ENCODE measurements at regions not wholly inside any gene's neighbourhood (a gene's known extent, or its start where the extent isn't known, plus 50 kb on each side); places are given as distances from the start of the nearest gene placed in this dataset.

- H2AK5ac ChIP-seq (ENCODE audit: low read depth, low read length) = no peak overlapping the region
- intact Hi-C loops (cut with micrococcal nuclease) (no loop called here), in situ Hi-C loops (cut with MboI; ENCODE audit: low sequenced_read_pairs) (no loop called here), dilution Hi-C loops (cut with HindIII; ENCODE audit: low sequenced_read_pairs, unreplicated experiment) (no loop called here)
- no peak overlapping the region for H3K4ac ChIP-seq (ENCODE audit: low read depth, low read length)
- H3K56ac ChIP-seq (ENCODE audit: extremely low read depth, insufficient read depth, low read length) = no peak overlapping the region
- H2BK5ac ChIP-seq (ENCODE audit: low read depth, low read length, poor library complexity, severe bottlenecking) = no peak overlapping the region
- H3K18ac ChIP-seq (ENCODE audit: low read depth, low read length) = no peak overlapping the region
- DNase-seq = no peak
- no peaks in the 10 kb centered on the region for H3K27me3 ChIP-seq (ENCODE audit: control insufficient read depth, insufficient read depth, low read length)
- TF ChIP-seq MAZ (IDR thresholded peaks at IDR 0.05; ENCODE audit: borderline replicate concordance, low read depth, low read length) (no peak), MAFK (IDR thresholded peaks at IDR 0.05; ENCODE audit: low read depth, low read length) (no peak), MXI1 (IDR thresholded peaks at IDR 0.05; ENCODE audit: borderline replicate concordance, low read depth, low read length) (no peak), RCOR1 (IDR thresholded peaks at IDR 0.05; ENCODE audit: insufficient replicate concordance, low read length) (no peak), RFX5 (IDR thresholded peaks at IDR 0.05; ENCODE audit: low read depth, low read length) (no peak), ELK1 (IDR thresholded peaks at IDR 0.05; ENCODE audit: borderline replicate concordance, low read depth, low read length) (no peak)
- H4K91ac ChIP-seq (ENCODE audit: insufficient read depth, low read depth, low read length) = no peak overlapping the region
- no peak overlapping the region for H3K4me3 ChIP-seq (ENCODE audit: insufficient read depth, low read depth, low read length)
- H4K20me1 ChIP-seq (ENCODE audit: insufficient read depth, low read length) = no peaks in the 10 kb centered on the region
- H3K36me3 ChIP-seq (ENCODE audit: control insufficient read depth, insufficient read depth, low read length) = no peaks in the 10 kb centered on the region
- H4K5ac ChIP-seq (ENCODE audit: low read depth, low read length) = no peak overlapping the region
- no peak overlapping the region for H3K4me2 ChIP-seq (ENCODE audit: low read depth, low read length)
- ATAC-seq (ENCODE audit: low read depth) = no peak
- H3K9ac ChIP-seq (ENCODE audit: low read depth, low read length) = no peak overlapping the region
- no peak overlapping the region for H2BK120ac ChIP-seq (ENCODE audit: low read depth, low read length)
- H2BK20ac ChIP-seq (ENCODE audit: low read depth, low read length) = no peak overlapping the region
- ChIA-PET CTCF (no interaction called here), POLR2A (ENCODE audit: unreplicated experiment) (no interaction called here)
- no CpG with 5 or more reads among the region's 11 CpGs for WGBS, 2 experiments (ENCODE audit: extremely low coverage in 2 of 2, insufficient read length in 1 of 2)
- no peaks in the 10 kb centered on the region for H3K4me1 ChIP-seq (ENCODE audit: control insufficient read depth, insufficient read depth, low read length)
- H3K9me3 ChIP-seq (ENCODE audit: control insufficient read depth, insufficient read depth, low read length) = peaks cover 27% of the 10 kb centered on the region
- no peaks in the 10 kb centered on the region for H3K9me1 ChIP-seq (ENCODE audit: insufficient read depth, low read length)
- no peak overlapping the region for H4K8ac ChIP-seq (ENCODE audit: low read depth in 2 of 2, low read length in 2 of 2)
- no peak overlapping the region for H3K27ac ChIP-seq (ENCODE audit: insufficient read depth, low read length)
- H2BK15ac ChIP-seq (ENCODE audit: low read depth, low read length) = no peak overlapping the region
- no TSS peak for BruUV-seq (replicated peaks)
- H2AK9ac ChIP-seq (replicated peaks; ENCODE audit: low read depth, low read length, poor library complexity) = peak overlapping the region; percentile 6
- no peak overlapping the region for H3K23ac ChIP-seq (ENCODE audit: low read depth, low read length)
- no peak overlapping the region for H2AFZ ChIP-seq (replicated peaks; ENCODE audit: low read length, poor library complexity)
- no peaks in the 10 kb centered on the region for H3K79me1 ChIP-seq (ENCODE audit: low read depth in 1 of 2, low read length in 2 of 2)
- no peak overlapping the region for H3K14ac ChIP-seq (replicated peaks; ENCODE audit: low read depth, low read length)
Observed at GRCh38 chr9:135309763-135310125, 169.8 kb upstream of the PPP1R26 start.

Measured in IMR-90 (cell line).